CD4-positive, alpha-beta T cell (primary cell): ENCODE measurements at regions not wholly inside any gene's neighbourhood (a gene's known extent, or its start where the extent isn't known, plus 50 kb on each side); places are given as distances from the start of the nearest gene placed in this dataset.

ENCODE experiments used
- ATAC-seq: fragments of 200-7000 bp; cut with Tn5 transposase; one replicate; pipeline ENCODE4 v1.10.0; 2022; ENCODE audit warnings: mild to moderate bottlenecking; ENCODE audit not compliant: poor library complexity
- CTCF ChIA-PET: fragments of 350-600 bp; sonication (Branson Sonifier 250); formaldehyde crosslinking; loops from one replicate; lab custom pipeline; 2021; ENCODE audit warnings: antibody characterized with exemption, inconsistent platforms; lab: Charles Lee
- POLR2A ChIA-PET: fragments of 350-600 bp; sonication (Branson Sonifier 250); formaldehyde crosslinking; loops from one replicate; lab custom pipeline; 2021; ENCODE audit warnings: antibody characterized with exemption, inconsistent platforms; lab: Charles Lee
- DNase-seq, 14 experiments: peaks; one replicate each; pipeline ENCODE4 v3.0.0-alpha.2; 2013 to 2020; ENCODE audit warnings: mixed read lengths in 2 of 14
- H3K27ac ChIP-seq, 2 donors: one replicate each; pipeline versions ENCODE4 v1.5.1 to v1.7.0; 2013; ENCODE audit warnings: low read length in 2 of 2, low read depth in 1 of 2, mild to moderate bottlenecking in 1 of 2
- H3K27me3 ChIP-seq, 2 experiments: 1 replicate in 1 of 2; 2 replicates in 1 of 2; pipeline versions ENCODE4 v1.6.1 to v1.7.0; 2013; ENCODE audit warnings: low read length in 2 of 2, control low read depth in 1 of 2, mild to moderate bottlenecking in 1 of 2, moderate library complexity in 1 of 2; ENCODE audit not compliant: insufficient read depth in 2 of 2, control insufficient read depth in 1 of 2
- H3K36me3 ChIP-seq: one replicate; pipeline ENCODE4 v1.6.1; 2013; ENCODE audit warnings: low read length, control low read depth; ENCODE audit not compliant: insufficient read depth
- H3K4me1 ChIP-seq: one replicate; pipeline ENCODE4 v1.6.1; 2013; ENCODE audit warnings: low read length, control low read depth; ENCODE audit not compliant: insufficient read depth
- H3K4me3 ChIP-seq: one replicate; pipeline ENCODE4 v1.5.1; 2013; ENCODE audit warnings: mild to moderate bottlenecking, low read length, moderate library complexity
- H3K9me3 ChIP-seq, 2 experiments: 1 replicate in 1 of 2; 2 replicates in 1 of 2; pipeline versions ENCODE4 v1.6.1 to v1.7.0; 2013; ENCODE audit warnings: low read length in 2 of 2, mild to moderate bottlenecking in 2 of 2, control low read depth in 1 of 2, moderate library complexity in 1 of 2; ENCODE audit not compliant: control insufficient read depth in 1 of 2, insufficient read depth in 1 of 2
- H3K27ac Mint-ChIP-seq: one replicate; pipeline ENCODE4 v1.8.0; 2020; ENCODE audit warnings: mixed read lengths
- H3K27me3 Mint-ChIP-seq: one replicate; pipeline ENCODE4 v1.8.0; 2021; ENCODE audit warnings: mixed read lengths
- H3K36me3 Mint-ChIP-seq: one replicate; pipeline ENCODE4 v1.8.0; 2021; ENCODE audit warnings: low read depth, mixed read lengths
- H3K4me1 Mint-ChIP-seq: one replicate; pipeline ENCODE4 v1.8.0; 2021; ENCODE audit warnings: low read depth, mixed read lengths
- H3K4me3 Mint-ChIP-seq: one replicate; pipeline ENCODE4 v1.8.0; 2020; ENCODE audit warnings: mild to moderate bottlenecking, mixed read lengths
- H3K9me3 Mint-ChIP-seq: one replicate; pipeline ENCODE4 v1.8.0; 2020; ENCODE audit warnings: mixed read lengths
- intact Hi-C, 2 experiments: fragments of 100-400 bp; cut with DNase I in 1 of 2; cut with micrococcal nuclease in 1 of 2; formaldehyde crosslinking; loops; one replicate each; pipeline versions ENCODE4 v1.15.1 to v1.9.0; 2023 to 2025; cut with DNase I, micrococcal nuclease
- TF ChIP-seq, protein P1 (sequence below): fragments of 200-600 bp; IDR thresholded peaks from one replicate; pipeline ENCODE4 v1.8.0; 2022; ENCODE audit warnings: antibody characterized with exemption, mild to moderate bottlenecking

DNA sequence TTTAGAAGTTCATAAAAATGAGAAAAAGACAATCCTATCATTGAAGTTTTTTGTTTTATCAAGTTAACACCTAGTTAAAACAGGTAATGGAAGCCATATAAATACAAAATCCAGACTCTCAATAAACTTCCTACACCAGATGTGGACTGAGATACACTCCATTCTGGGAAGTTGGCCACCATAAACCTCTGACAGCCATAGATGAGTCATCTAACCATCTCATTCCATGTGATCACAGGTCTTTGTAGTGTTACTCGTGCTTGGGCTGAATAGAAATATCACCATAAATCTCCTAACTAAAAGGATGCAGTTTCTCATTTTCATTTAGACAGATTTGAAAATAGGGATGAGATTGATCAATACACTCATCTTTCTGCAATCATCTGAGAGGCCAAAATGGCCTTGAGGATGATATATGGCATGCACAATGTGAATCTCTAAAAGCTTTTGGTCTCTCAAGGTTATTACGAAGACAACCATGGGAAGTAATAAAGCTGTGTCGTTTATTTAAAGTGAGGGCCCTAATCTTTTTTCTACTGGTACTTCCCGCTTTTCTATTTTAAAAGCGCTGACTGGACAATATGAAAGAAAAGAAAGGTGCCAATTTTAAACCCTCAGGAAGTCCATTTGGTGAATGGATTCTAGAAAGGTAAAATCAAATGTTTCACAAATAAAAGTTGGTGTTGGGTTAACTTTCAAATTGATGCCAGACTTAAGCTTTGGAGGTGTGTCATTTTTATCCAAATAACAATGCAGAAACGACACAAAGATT, 155.5 kb downstream of the POLR2M start:
- ATAC-seq (no peak), DNase-seq (no peak)
- no peaks in the 10 kb centered on the region for H3K9me3 ChIP-seq
- Mint-ChIP-seq H3K9me3 (no peaks in the 10 kb centered on the region), H3K4me3 (no peak overlapping the region), H3K27ac (no peak overlapping the region), H3K4me1 (no peaks in the 10 kb centered on the region), H3K36me3 (no peaks in the 10 kb centered on the region), H3K27me3 (peaks cover 19% of the 10 kb centered on the region)
- ChIA-PET POLR2A (no interaction called here), CTCF (interaction anchor here (1.0 to 3.9 kb wide), 6 partner anchors 8 to 301 kb away, joined by 3 to 18 read pairs (median 6); no protein-coding TSS in a partner anchor)
- peaks cover 0 to 12% of the 10 kb centered on the region in 2 experiments for H3K27me3 ChIP-seq
- no peak overlapping the region for H3K4me3 ChIP-seq
- TF ChIP-seq, protein P1, sequence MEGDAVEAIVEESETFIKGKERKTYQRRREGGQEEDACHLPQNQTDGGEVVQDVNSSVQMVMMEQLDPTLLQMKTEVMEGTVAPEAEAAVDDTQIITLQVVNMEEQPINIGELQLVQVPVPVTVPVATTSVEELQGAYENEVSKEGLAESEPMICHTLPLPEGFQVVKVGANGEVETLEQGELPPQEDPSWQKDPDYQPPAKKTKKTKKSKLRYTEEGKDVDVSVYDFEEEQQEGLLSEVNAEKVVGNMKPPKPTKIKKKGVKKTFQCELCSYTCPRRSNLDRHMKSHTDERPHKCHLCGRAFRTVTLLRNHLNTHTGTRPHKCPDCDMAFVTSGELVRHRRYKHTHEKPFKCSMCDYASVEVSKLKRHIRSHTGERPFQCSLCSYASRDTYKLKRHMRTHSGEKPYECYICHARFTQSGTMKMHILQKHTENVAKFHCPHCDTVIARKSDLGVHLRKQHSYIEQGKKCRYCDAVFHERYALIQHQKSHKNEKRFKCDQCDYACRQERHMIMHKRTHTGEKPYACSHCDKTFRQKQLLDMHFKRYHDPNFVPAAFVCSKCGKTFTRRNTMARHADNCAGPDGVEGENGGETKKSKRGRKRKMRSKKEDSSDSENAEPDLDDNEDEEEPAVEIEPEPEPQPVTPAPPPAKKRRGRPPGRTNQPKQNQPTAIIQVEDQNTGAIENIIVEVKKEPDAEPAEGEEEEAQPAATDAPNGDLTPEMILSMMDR = no peak
- no peaks in the 10 kb centered on the region for H3K36me3 ChIP-seq
- intact Hi-C loops = loop anchor here (1.0 to 10.0 kb wide), 6 partner anchors 110 to 1663 kb away; no protein-coding TSS in a partner anchor
- H3K27ac ChIP-seq = no peak overlapping the region
- H3K4me1 ChIP-seq = no peaks in the 10 kb centered on the region

DNA sequence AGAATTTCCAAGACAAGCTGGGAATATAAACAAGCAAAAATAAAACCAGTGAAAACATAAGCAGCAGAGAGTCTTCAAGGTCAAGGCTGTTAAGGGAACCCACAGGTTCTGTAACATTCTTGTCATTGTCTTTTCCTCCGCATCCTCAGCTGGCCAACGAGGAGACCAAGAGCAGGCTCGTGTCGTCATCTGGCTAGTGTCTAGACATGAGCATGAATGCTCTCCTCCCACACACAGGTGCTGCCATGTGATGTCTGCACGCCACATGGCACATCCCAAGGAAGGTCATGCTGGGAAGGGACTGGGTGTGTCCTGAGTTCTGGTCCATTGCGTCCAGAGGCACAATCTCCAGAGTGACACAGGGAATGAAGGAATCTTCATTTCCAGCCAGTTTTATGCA, 156.2 kb downstream of the POLR2M start:
- ATAC-seq (no peak), DNase-seq (no peak)
- POLR2A ChIA-PET = no interaction called here
- H3K9me3 Mint-ChIP-seq = no peaks in the 10 kb centered on the region
- no peak overlapping the region for H3K4me3 Mint-ChIP-seq
- H3K27me3 ChIP-seq = peaks cover 6 to 14% of the 10 kb centered on the region in 2 experiments
- no peak overlapping the region for H3K4me3 ChIP-seq
- no peaks in the 10 kb centered on the region for H3K4me1 Mint-ChIP-seq
- no peak overlapping the region for H3K27ac Mint-ChIP-seq
- no peaks in the 10 kb centered on the region for H3K4me1 ChIP-seq
- CTCF ChIA-PET = no interaction called here
- H3K9me3 ChIP-seq = no peaks in the 10 kb centered on the region
- H3K36me3 ChIP-seq = no peaks in the 10 kb centered on the region
- TF ChIP-seq, protein P1 = no peak
- peaks cover 27% of the 10 kb centered on the region for H3K27me3 Mint-ChIP-seq
- no peak overlapping the region for H3K27ac ChIP-seq
- intact Hi-C loops = loop anchor here (5.0 to 10.0 kb wide), 4 partner anchors 110 to 1662 kb away; no protein-coding TSS in a partner anchor
- H3K36me3 Mint-ChIP-seq = no peaks in the 10 kb centered on the region

DNA sequence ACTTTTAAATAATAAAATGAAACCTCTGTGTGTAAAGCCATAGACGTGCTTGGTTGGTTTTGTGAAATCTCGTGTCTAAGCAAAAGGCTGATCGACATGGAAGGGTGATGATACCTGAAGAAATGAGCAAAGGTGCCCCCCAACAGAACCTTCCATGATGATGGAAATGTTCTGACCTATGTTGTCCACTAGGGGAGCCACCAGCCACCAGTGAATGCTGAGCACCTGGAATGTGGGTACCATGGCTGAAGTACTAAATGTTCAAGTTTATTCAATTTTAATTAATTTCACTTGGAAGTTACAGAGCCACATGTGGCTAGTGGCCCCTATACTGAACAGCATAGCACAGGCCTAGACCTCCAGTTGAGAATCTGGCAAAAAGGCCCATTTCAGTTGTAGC, 158.8 kb downstream of the POLR2M start:
- Mint-ChIP-seq H3K27me3 (peaks cover 44% of the 10 kb centered on the region), H3K36me3 (no peaks in the 10 kb centered on the region), H3K9me3 (no peaks in the 10 kb centered on the region), H3K4me3 (no peak overlapping the region), H3K4me1 (no peaks in the 10 kb centered on the region), H3K27ac (no peak overlapping the region)
- peaks cover 5% of the 10 kb centered on the region for H3K4me1 ChIP-seq
- DNase-seq (peak in 1 of 14 experiments; percentile 4), ATAC-seq (no peak)
- H3K4me3 ChIP-seq = no peak overlapping the region
- intact Hi-C loops = loop anchor here in 1 of 2 experiments (10.0 kb wide), 2 partner anchors 1630 to 1660 kb away; no protein-coding TSS in a partner anchor
- peaks cover 13 to 26% of the 10 kb centered on the region in 2 experiments for H3K27me3 ChIP-seq
- H3K9me3 ChIP-seq = no peaks in the 10 kb centered on the region
- H3K36me3 ChIP-seq = no peaks in the 10 kb centered on the region
- ChIA-PET CTCF (no interaction called here), POLR2A (no interaction called here)
- TF ChIP-seq, protein P1 = no peak
- H3K27ac ChIP-seq = no peak overlapping the region
